Stimulated activated naive CD4-positive, alpha-beta T cell (primary cell): ENCODE measurements at regions not wholly inside any gene's neighbourhood (a gene's known extent, or its start where the extent isn't known, plus 50 kb on each side); places are given as distances from the start of the nearest gene placed in this dataset.
A peak's percentile ranks its signal among the peaks of the same experiment; 100 is the strongest.

Experiments
- DNase-seq, 6 experiments: peaks; one replicate each; lab custom pipeline; 2025; lab: John Stamatoyannopoulos, UW

DNA sequence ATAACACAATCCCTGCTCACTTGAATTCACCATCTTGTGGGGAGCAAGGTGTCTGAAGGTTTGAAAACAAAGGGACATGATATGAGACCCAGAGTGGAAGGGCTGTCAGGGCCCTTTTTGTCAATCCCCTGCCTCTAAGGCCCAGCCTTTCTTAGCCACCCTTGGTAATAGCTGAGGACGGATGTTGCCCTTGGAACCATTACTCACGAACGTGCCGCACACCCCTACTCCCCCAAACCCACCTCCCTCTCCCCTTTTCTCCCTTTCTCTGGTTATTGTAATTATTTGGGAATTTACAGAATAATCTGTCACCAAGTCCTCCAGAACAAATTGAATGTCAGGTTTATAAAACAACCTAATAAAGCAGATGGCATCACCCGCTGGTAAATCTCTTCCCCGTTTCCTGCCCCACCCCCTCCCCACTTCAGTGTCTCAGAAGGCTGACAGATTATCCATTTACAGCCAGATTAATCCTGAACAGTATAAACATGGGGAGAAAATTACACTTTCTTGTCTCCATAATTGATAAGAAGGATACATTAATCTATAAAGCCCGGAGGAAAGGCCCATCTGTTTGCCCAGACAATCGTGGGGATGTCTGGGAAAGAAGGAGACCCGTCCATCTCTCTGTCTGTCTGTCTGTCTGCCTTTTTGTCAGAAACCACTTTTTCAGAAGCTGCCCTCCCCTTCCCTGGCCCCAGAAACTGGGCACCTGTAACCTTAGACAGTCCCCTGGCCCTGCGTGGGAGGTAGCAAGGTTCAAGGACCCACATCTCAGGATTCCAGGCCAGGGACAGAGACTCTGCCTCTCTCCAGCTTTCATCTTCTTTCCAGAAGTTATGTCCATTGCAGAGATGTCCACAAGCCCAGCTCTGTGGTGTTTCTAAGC, 60.6 kb upstream of the CD34 start:
- DNase-seq: no peak

DNA sequence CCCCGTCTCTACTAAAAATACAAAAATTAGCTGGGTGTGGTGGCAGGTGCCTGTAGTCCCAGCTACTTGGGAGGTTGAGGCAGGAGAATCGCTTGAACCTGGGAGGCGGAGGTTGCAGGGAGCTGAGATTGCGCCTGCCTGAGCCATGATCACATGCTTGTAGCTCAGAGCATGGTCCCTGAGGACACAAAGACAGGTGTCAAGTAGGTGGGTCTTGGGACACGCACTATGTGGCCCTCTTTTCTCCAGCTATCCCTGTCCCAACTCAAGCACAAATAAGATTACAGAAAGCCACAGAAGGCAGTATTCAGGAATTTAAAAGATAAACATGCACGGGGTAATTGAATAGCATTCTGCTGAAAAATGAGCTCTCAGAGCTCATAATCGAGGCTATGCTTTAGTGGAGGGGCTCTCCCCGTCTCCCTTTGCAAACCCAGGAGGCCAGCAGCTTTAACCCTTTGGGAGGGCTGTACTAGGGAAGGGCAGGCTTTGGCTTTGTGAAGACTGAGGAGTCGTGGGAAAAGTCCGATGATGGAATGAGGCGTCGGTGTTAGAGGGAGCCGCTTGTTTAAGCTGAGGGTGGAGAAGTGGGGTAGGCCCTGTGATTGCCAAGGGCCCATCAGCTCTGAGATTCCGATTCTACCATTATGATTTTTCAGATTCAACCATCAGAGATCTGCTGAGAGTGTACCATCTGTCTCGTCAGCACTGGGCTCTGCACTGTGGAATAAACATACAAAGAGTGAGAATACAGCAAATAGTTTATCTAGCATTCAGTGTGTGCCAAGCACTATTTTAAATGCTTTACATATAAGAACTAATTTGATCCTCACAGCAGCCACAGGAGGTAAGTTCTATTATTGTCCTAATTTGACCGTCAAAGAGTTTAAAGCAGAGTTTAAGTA, 59.7 kb upstream of the CD34 start:
- no peak for DNase-seq

DNA sequence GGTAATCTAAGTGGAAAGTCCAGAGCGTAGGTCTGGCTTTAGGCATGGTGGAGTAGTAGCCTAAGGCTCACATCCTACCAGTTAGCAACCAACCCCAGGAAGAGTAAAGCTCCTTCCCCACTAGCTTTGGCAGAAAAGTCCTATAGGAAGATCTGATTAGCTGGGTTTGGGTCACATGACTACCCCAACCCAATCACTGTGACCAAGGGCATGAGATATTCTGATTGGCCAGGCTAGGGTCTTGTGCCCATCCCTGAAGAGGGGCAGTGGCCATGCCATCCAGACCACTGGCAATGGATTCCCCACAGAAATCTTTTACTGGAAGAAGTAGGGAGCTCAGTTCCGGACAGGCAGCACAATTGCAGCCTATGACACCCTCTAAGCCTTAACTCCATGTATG, 58.6 kb upstream of the CD34 start:
- DNase-seq: no peak

DNA sequence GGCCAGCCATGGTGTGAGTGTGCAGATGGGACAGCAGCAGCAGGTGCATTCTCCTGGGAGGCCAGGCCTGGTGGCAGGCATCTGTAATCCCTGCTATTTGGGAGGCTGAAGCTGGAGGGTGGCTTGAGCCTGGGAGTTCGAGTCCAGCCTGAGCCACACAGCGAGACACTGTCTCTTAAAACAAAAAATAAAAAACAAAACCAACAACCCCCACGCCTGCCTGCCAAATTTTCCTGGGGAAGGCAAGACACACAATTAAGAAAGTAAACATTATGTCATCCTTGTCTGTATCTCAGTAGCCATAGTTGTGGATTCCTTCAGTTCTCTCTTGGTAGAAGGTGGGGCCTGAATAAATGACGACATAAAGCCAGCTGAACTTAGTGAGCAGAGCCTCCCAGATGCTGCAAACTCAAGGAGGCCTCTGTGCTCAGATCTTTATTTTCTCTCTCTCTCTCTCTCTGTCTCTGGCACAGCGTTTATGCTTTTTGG, 57.6 kb upstream of the CD34 start:
- no peak for DNase-seq

DNA sequence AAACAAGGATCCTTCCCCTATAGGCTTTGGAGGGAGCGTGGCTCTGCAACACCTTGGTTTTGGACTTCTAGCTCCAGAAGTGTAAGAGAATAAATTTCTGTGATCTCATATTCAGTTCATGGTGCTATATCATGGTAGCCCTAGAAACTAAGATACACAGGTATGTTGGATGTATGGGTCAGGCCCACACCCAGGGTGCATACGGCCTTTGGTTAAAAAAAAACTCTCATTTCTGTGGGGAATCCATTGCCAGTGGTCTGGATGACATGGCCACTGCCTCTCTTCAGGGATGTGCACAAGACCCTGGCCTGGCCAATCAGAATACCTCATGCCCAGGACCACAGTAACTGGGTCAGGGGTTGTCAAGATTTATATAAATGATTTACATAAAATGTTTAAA, 56.8 kb upstream of the CD34 start:
- DNase-seq: no peak

DNA sequence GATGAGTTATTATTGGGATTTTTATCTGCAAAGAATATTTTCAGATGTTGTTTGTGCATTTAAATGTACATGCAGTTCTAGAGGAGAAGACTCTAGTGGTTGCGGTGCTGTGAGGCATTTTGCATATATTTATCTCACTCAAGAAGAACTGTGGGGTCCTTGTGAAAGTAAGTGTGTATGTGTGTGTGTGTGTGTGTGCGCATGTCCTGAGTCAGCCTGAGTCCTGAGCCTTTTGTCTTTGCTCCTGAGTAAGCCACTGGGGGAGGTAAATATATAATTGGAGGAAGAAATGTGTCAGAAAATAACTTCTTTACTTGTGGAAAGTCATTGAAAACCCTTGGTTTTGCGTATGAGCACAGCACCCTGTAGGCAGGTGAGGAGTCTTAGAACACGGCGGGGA, 55.6 kb upstream of the CD34 start:
- no peak for DNase-seq

DNA sequence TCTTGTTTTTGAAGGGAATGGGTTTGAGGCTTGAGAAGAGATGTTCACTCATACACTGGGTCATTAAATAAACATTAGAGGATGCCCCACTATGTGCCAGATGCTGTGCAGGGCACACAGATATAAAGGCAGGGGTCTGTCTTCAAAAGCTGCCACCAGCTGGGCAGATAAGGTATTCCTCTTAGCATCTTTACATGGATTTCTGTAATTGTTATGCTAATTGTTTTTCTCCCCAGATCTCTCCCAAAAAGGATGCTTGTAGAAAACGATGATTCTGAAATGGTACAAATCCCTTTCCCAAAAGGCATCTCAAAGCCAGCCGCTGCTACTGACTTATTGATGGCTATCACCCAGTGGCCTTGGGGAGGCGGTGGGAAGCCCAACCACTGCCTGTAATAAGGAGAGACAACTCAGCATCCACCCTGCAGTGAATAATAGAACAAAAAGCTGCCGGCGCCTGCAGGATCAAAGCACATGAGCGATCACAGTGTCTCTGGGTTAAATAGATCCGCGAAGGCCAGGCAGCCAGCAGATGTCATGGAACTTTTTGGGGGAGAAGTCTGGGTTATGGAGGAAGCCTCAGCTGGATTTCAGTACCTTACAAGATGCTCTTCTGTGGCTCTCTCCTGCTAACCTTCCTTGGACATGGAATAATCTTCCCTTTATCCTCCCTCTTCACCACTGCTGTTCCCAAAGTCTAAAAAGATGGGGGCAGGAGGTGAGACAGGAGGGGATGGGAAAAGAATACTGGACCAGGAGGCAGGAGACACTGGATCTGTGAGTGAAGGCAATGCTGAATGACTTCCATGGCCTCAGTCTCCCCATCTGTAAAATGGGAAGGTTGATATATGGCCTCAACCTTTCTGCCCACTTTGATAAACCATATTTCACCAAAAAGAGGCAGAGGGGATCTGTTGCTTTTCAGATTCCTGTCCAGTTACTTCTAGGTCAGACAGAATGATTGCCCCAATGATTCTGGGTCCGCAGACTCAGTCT, 54.8 kb upstream of the CD34 start:
- no peak for DNase-seq

DNA sequence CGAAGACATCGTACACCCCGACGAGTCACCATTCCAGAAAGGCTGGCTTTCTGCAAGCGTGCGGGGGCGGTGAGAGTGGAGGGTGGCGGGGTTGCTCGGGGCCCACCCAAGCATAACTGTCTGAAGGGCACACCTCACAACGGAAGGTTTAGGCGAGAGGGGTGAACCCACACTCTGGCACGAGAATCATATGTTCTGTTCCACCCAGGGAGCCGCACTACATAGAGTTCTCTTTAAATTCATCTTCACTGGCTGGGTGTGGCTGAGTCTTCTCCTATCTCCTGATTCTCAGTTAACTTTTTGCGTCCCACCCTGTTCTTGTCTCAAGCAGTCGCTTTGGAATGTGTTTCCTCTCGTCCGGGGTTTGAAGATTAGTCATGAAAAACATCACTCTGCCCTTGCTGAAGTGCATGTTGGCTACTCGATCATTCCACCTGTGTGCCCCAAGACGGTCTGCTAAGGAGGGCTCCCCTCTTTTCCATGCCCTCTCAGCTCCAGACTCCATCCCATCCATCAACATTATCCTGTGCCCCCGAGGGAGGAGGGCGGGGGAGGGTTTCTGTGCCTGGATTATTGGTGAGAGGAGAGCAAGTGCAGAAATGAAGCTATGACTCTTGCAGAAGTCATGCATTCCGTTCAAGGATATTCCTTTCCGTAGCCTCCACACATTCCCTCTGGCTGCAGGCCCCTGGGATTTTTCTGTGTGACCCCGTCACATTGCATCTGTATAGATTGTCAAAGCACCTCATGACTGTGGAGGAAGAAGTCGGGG, 53.5 kb upstream of the CD34 start:
- DNase-seq: no peak

DNA sequence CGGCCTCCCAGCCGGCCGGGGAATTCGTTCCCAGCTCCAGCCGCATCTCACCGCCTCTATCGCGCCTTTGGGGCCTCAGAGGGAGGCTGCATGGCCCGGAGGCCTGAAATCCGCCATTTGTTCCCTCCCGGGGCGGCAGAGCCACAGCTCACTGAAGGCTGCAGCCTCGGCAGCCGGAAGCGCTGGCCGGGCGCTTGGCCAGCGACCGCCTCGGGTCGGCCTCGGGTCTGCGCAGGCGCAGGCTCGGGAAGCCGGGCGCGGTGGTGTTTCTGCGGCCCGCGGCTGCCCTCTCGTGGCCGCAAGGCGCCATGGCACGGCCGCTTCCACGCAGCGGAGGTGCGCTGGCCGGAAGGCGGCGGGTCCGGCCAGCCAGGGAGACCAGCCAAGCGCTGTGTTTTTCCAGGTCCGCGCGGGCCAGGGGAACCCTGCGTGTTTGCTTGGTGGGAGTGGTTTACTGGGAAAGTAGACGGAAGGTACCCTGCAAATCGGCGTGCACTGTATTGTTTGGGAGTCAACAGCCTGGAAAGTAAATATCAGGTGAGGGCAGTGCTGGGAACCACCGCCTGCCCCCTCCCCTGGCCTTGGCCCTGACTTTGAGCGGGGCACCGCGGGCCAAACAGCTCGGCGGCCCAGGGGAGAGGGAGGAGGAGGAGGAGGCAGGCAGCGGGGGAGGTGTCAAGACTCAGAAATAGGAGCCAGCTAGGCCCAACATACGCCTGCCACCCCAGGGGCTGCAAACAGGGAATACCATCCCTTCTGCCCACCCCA, 52.7 kb upstream of the CD34 start:
- peak; percentile 55 to 88 (median 80) for DNase-seq

DNA sequence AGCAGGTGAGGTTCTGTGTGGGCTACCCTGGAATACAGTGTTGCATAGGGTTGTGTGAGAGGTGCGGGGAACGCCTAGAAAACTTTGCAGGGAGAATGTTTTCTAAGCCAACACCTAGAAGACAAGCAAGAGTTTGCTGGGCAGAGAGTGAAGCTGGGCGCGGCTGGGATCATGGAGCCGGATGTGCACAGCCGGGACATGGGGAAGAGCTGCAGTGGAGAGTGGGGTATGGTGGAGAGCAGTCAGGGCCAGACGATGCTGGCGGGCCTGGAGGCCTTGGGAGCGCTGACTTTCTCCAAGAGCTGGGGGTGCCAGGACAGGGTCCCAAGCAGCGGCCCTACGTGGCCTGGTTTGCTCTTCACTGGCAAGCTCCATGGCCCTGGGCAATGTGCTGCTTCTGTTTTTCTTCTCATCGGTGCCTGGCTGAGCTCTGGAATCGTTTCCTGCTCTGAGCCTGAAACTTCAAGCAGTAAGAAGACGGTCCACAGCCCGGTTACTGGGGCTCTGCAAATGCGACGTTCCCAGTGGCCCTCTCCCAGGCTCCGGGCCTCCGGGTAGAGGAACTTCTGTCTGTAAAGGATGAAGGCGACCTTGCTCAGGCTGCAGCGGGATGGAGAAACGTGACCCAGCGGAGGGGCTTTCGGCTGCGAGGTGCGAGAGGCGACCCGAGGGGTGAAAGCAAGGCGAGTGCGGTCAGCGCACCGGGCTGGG, 51.9 kb upstream of the CD34 start:
- DNase-seq: no peak
